Stomach (tissue), 8 donors: ENCODE measurements at regions not wholly inside any gene's neighbourhood (a gene's known extent, or its start where the extent isn't known, plus 50 kb on each side); places are given as distances from the start of the nearest gene placed in this dataset.

Experiments used
- DNase-seq, 2 donors: peaks; one replicate each; pipeline versions ENCODE4 v3.0.0 to v3.0.0-alpha.2; 2013 to 2019
- H3K27ac ChIP-seq, 5 donors: fragments of 200-600 bp in 4 of 5; sonication (generic) in 4 of 5; one replicate each; pipeline ENCODE4 v1.5.1; 2013 to 2019; ENCODE audit warnings: mild to moderate bottlenecking in 1 of 5, moderate library complexity in 1 of 5
- H3K27me3 ChIP-seq, 3 donors: fragments of 200-600 bp; sonication (generic); one replicate each; pipeline ENCODE4 v1.5.1; 2017 to 2019; ENCODE audit warnings: mixed run types in 1 of 3
- H3K36me3 ChIP-seq, 4 donors: fragments of 200-600 bp; sonication (generic); 1 replicate in 3 of 4; 2 replicates in 1 of 4; pipeline ENCODE4 v1.5.1; 2016 to 2019
- H3K4me1 ChIP-seq, 4 donors: fragments of 200-600 bp; sonication (generic); one replicate each; pipeline ENCODE4 v1.5.1; 2016 to 2019
- H3K4me3 ChIP-seq, 4 donors: fragments of 200-600 bp; sonication (generic) in 3 of 4; one replicate each; pipeline ENCODE4 v1.5.1; 2016 to 2019; ENCODE audit warnings: mild to moderate bottlenecking in 1 of 4
- H3K9me3 ChIP-seq, 4 donors: fragments of 200-600 bp; sonication (generic); one replicate each; pipeline ENCODE4 v1.5.1; 2016 to 2019
- CTCF ChIP-seq, 7 experiments: fragments of 450-650 bp in 4 of 7; fragments of 200-600 bp in 3 of 7; sonication (generic) in 3 of 7; IDR thresholded peaks; one replicate each; pipeline ENCODE4 v1.5.1; 2016 to 2019; ENCODE audit warnings: antibody characterized with exemption in 7 of 7, control low read depth in 2 of 7, mild to moderate bottlenecking in 1 of 7
- EP300 ChIP-seq: sonication (generic); formaldehyde crosslinking; IDR thresholded peaks from one replicate; pipeline ENCODE4 v1.6.1; 2017; ENCODE audit warnings: antibody characterized with exemption
- POLR2A ChIP-seq, 4 donors: fragments of 450-650 bp; IDR thresholded peaks; one replicate each; pipeline ENCODE4 v1.6.1; 2016; ENCODE audit warnings: antibody characterized with exemption in 4 of 4, control low read depth in 2 of 4, mild to moderate bottlenecking in 1 of 4, moderate library complexity in 1 of 4
- POLR2AphosphoS5 ChIP-seq, 3 donors: sonication (generic); formaldehyde crosslinking; IDR thresholded peaks; one replicate each; pipeline ENCODE4 v1.6.1; 2016; ENCODE audit warnings: antibody characterized with exemption in 3 of 3
- WGBS, 5 donors: extraction: QIAGEN DNeasy Blood & Tissue Kit in 3 of 5; methylation state at CpG; one replicate each; pipeline versions ENCODE4 v1.1.5 to v1.1.7; 2013 to 2018; 5-methylcytosine and 5-hydroxymethylcytosine counted together
- intact Hi-C: fragments of 100-400 bp; cut with DNase I; formaldehyde crosslinking; loops from one replicate; pipeline ENCODE4 v1.15.1; 2023; ENCODE audit warnings: low total_unique reads
- donor health status: healthy with polysubstance abuse.
- donor health status: Bipolar disorder and iron deficiency.
- donor health status: healthy.

- intact Hi-C loops: no loop called here
- Histone ChIP-seq H3K4me3 (no peak overlapping the region), H3K36me3 (no peaks in the 10 kb centered on the region), H3K27ac (no peak overlapping the region), H3K27me3 (no peaks in the 10 kb centered on the region), H3K4me1 (peaks cover 0 to 12% (median 0%) of the 10 kb centered on the region in 4 donors), H3K9me3 (no peaks in the 10 kb centered on the region)
- 18 to 41% (median 23%) methylated on average over 5 of the region's 5 CpGs for WGBS, 5 donors
- no peak for TF ChIP-seq POLR2AphosphoS5 (IDR thresholded peaks at IDR 0.05)
- TF ChIP-seq CTCF (IDR thresholded peaks at IDR 0.05): no peak
- TF ChIP-seq POLR2A (IDR thresholded peaks at IDR 0.05): no peak
- TF ChIP-seq EP300: no peak
- peak in 1 of 2 donors; percentile 74 for DNase-seq
These were observed 348.7 kb upstream of the HAND2 start for GRCh38 chr4:173878701-173879100.

- H3K9me3 ChIP-seq: no peaks in the 10 kb centered on the region
- no peak for DNase-seq
- H3K4me1 ChIP-seq: no peaks in the 10 kb centered on the region
- H3K27ac ChIP-seq: no peak overlapping the region
- no peaks in the 10 kb centered on the region for H3K36me3 ChIP-seq
- no peak overlapping the region for H3K4me3 ChIP-seq
- H3K27me3 ChIP-seq: no peaks in the 10 kb centered on the region
- intact Hi-C loops: no loop called here
- TF ChIP-seq EP300 (no peak), POLR2A (IDR thresholded peaks at IDR 0.05) (no peak), CTCF (IDR thresholded peaks at IDR 0.05) (no peak), POLR2AphosphoS5 (IDR thresholded peaks at IDR 0.05) (no peak)
These were observed 341.6 kb upstream of the HAND2 start for GRCh38 chr4:173871643-173872042.

- Histone ChIP-seq H3K27ac (no peak overlapping the region), H3K27me3 (no peaks in the 10 kb centered on the region), H3K4me3 (no peak overlapping the region), H3K4me1 (no peaks in the 10 kb centered on the region), H3K9me3 (peaks cover 5 to 19% (median 10%) of the 10 kb centered on the region in 4 donors), H3K36me3 (no peaks in the 10 kb centered on the region)
- DNase-seq: no peak
- intact Hi-C loops: no loop called here
- no peak for TF ChIP-seq EP300
- TF ChIP-seq CTCF (IDR thresholded peaks at IDR 0.05): no peak
- no peak for TF ChIP-seq POLR2A (IDR thresholded peaks at IDR 0.05)
- 76 to 92% (median 89%) methylated on average over 3 of the region's 3 CpGs for WGBS, 5 donors
These were observed 336.4 kb upstream of the HAND2 start for GRCh38 chr4:173866322-173867026.

GRCh38 chr4:173862754-173863153 lies 332.7 kb upstream of the HAND2 start:
- Histone ChIP-seq H3K4me1 (no peaks in the 10 kb centered on the region), H3K9me3 (peaks cover 5 to 19% (median 10%) of the 10 kb centered on the region in 4 donors), H3K36me3 (no peaks in the 10 kb centered on the region), H3K27ac (no peak overlapping the region), H3K4me3 (no peak overlapping the region), H3K27me3 (no peaks in the 10 kb centered on the region)
- intact Hi-C loops: no loop called here
- no peak for DNase-seq
- 85 to 92% (median 90%) methylated on average over 3 of the region's 3 CpGs for WGBS, 5 donors
- no peak for TF ChIP-seq POLR2A (IDR thresholded peaks at IDR 0.05)
- TF ChIP-seq POLR2AphosphoS5 (IDR thresholded peaks at IDR 0.05): no peak
- TF ChIP-seq EP300: no peak
- TF ChIP-seq CTCF (IDR thresholded peaks at IDR 0.05): no peak
